Suppressor macrophage treated with lipopolysaccharide for 4 hours (primary cell): ENCODE measurements at regions not wholly inside any gene's neighbourhood (a gene's known extent, or its start where the extent isn't known, plus 50 kb on each side); places are given as distances from the start of the nearest gene placed in this dataset.

ENCODE experiments used
- DNase-seq: peaks from one replicate; pipeline ENCODE4 v3.0.0-alpha.2; 2020

- no peak for DNase-seq
Measured at GRCh38 chr7:21094589-21094988, 307.9 kb upstream of the SP8 start.

- no peak for DNase-seq
Measured at GRCh38 chr7:21099432-21099831, 312.7 kb upstream of the SP8 start.

GRCh38 chr7:21099955-21100354 lies 313.3 kb upstream of the SP8 start:
- DNase-seq = no peak

- no peak for DNase-seq
Measured at GRCh38 chr7:21101541-21101940, 314.9 kb upstream of the SP8 start.

GRCh38 chr7:21103426-21104123 lies 316.9 kb upstream of the SP8 start:
- DNase-seq = no peak

GRCh38 chr7:21104124-21104500 lies 317.4 kb upstream of the SP8 start:
- DNase-seq = no peak

GRCh38 chr7:21106296-21106732 lies 319.6 kb upstream of the SP8 start:
- DNase-seq = no peak

GRCh38 chr7:21107101-21107500 lies 320.4 kb upstream of the SP8 start:
- DNase-seq = no peak

GRCh38 chr7:21108182-21108581 lies 319.7 kb upstream of the SP4 start:
- no peak for DNase-seq

- DNase-seq = no peak
Measured at GRCh38 chr7:21113609-21114415, 314.1 kb upstream of the SP4 start.

- no peak for DNase-seq
Measured at GRCh38 chr7:21123586-21123985, 304.3 kb upstream of the SP4 start.

- no peak for DNase-seq
Measured at GRCh38 chr7:21125297-21125696, 302.6 kb upstream of the SP4 start.

GRCh38 chr7:21128062-21128817 lies 299.6 kb upstream of the SP4 start:
- no peak for DNase-seq

GRCh38 chr7:21131897-21132296 lies 296.0 kb upstream of the SP4 start:
- DNase-seq = no peak

- DNase-seq = no peak
Measured at GRCh38 chr7:21134631-21135030, 293.3 kb upstream of the SP4 start.

GRCh38 chr7:21135437-21135836 lies 292.4 kb upstream of the SP4 start:
- DNase-seq = no peak

GRCh38 chr7:21137640-21138039 lies 290.2 kb upstream of the SP4 start:
- no peak for DNase-seq

GRCh38 chr7:21140622-21141021 lies 287.3 kb upstream of the SP4 start:
- no peak for DNase-seq

GRCh38 chr7:21141476-21141875 lies 286.4 kb upstream of the SP4 start:
- no peak for DNase-seq

GRCh38 chr7:21142081-21142480 lies 285.8 kb upstream of the SP4 start:
- DNase-seq = no peak

- no peak for DNase-seq
Measured at GRCh38 chr7:21146642-21147423, 281.1 kb upstream of the SP4 start.

GRCh38 chr7:21149809-21150208 lies 278.1 kb upstream of the SP4 start:
- no peak for DNase-seq

- DNase-seq = no peak
Measured at GRCh38 chr7:21154614-21155013, 273.3 kb upstream of the SP4 start.
